C4-2B (cell line): ENCODE measurements at regions not wholly inside any gene's neighbourhood (a gene's known extent, or its start where the extent isn't known, plus 50 kb on each side); places are given as distances from the start of the nearest gene placed in this dataset.

Source experiments
- ZFX ChIP-seq: fragments of 450-650 bp; IDR thresholded peaks from 2 replicates; pipeline ENCODE4 v1.6.1; 2017
- TF ChIP-seq, protein P1 (sequence below): fragments of 450-650 bp; conservative IDR thresholded peaks from 2 replicates; pipeline ENCODE4 v1.5.1; 2017; ENCODE audit warnings: mild to moderate bottlenecking

DNA sequence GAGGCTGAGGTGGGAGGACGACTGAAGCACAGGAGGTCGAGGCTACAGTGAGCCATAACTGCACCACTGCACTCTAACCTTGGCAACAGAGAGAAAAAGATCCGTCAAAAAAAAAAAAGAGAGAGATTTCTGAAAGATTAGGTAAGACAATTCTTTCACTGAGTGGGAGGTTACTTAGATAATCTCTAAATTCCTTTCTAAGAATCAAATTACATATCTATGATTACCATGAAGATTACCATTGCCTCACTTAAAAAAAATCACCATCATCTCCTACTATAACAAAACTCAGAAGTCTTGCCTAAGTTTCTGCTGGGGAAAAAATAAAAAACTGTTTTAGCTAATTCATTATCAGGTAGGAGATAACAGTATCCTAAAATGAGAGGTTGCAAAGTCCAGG, 366.7 kb downstream of the DUSP6 start:
- TF ChIP-seq, protein P1, sequence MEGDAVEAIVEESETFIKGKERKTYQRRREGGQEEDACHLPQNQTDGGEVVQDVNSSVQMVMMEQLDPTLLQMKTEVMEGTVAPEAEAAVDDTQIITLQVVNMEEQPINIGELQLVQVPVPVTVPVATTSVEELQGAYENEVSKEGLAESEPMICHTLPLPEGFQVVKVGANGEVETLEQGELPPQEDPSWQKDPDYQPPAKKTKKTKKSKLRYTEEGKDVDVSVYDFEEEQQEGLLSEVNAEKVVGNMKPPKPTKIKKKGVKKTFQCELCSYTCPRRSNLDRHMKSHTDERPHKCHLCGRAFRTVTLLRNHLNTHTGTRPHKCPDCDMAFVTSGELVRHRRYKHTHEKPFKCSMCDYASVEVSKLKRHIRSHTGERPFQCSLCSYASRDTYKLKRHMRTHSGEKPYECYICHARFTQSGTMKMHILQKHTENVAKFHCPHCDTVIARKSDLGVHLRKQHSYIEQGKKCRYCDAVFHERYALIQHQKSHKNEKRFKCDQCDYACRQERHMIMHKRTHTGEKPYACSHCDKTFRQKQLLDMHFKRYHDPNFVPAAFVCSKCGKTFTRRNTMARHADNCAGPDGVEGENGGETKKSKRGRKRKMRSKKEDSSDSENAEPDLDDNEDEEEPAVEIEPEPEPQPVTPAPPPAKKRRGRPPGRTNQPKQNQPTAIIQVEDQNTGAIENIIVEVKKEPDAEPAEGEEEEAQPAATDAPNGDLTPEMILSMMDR = no peak
- no peak for TF ChIP-seq ZFX
